ENCODE measurements at regions not wholly inside any gene's neighbourhood (a gene's known extent, or its start where the extent isn't known, plus 50 kb on each side); places are given as distances from the start of the nearest gene placed in this dataset.

DNA sequence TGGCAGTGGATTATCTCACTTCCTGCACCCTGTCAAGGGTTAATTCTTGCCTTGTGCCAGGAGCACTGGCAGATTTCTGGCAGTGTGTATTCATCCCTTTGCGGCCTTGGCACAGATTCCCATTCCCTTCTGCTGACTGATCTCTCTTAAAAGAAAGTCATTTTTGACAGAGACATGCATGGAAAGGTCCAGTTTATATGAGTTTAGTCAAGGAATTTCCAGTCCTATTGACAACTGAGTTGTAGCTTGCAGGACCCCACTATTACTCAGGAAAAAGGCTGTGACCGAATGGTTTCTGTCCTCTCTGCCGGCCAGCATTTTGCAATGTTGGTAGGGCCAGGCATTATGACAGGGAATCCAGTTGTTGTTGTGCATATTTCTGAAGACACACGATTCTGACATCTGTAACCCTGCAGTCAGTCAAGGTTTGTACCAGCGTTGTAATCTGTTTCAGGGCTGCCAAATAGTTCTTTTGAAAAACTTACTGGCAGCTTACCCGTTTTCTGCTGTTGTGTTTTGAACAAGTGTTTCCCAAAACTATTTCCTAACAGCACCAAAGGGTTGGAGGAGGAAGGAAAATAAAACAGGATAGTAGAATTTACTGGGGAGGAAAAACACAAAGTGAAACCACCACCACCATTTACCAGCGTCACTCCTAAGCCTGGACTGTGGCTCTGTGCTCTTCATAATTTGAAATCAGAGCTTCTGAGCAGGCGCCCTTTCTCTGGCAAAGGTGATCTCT is 243.4 kb upstream of the KLF4 start:
- H4K20me1 ChIP-seq (ENCODE audit: control insufficient read depth, insufficient read depth, low read length, poor library complexity, severe bottlenecking), result no peaks in the 10 kb centered on the region
- ChIA-PET POLR2A (no interaction called here), CTCF (no interaction called here)
- H3K36me3 ChIP-seq (replicated peaks in 1 of 2; ENCODE audit: control extremely low read depth in 1 of 2, control insufficient read depth in 1 of 2, extremely low read depth in 1 of 2, insufficient read depth in 2 of 2, low read length in 1 of 2), result no peaks in the 10 kb centered on the region
- no peak overlapping the region for H3K4me2 ChIP-seq (replicated peaks; ENCODE audit: low read depth, low read length, poor library complexity, severe bottlenecking)
- no peak for TF ChIP-seq EZH2 (IDR thresholded peaks at IDR 0.05; ENCODE audit: borderline replicate concordance, insufficient read depth, low read depth, low read length, poor library complexity, severe bottlenecking)
- TF ChIP-seq, protein P1, sequence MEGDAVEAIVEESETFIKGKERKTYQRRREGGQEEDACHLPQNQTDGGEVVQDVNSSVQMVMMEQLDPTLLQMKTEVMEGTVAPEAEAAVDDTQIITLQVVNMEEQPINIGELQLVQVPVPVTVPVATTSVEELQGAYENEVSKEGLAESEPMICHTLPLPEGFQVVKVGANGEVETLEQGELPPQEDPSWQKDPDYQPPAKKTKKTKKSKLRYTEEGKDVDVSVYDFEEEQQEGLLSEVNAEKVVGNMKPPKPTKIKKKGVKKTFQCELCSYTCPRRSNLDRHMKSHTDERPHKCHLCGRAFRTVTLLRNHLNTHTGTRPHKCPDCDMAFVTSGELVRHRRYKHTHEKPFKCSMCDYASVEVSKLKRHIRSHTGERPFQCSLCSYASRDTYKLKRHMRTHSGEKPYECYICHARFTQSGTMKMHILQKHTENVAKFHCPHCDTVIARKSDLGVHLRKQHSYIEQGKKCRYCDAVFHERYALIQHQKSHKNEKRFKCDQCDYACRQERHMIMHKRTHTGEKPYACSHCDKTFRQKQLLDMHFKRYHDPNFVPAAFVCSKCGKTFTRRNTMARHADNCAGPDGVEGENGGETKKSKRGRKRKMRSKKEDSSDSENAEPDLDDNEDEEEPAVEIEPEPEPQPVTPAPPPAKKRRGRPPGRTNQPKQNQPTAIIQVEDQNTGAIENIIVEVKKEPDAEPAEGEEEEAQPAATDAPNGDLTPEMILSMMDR (IDR thresholded peaks at IDR 0.05), result no peak
- WGBS (ENCODE audit: insufficient coverage), result 96% methylated on average over 5 of the region's 8 CpGs
- Mint-ChIP-seq H3K27me3 (no peaks in the 10 kb centered on the region), H3K4me1 (no peaks in the 10 kb centered on the region), H3K9me3 (ENCODE audit: insufficient read depth) (no peaks in the 10 kb centered on the region), H3K4me3 (no peak overlapping the region), H3K27ac (no peak overlapping the region)
- no peaks in the 10 kb centered on the region for H3K4me1 ChIP-seq (ENCODE audit: control insufficient read depth in 2 of 2, insufficient read depth in 2 of 2, low read length in 2 of 2)
- no peak overlapping the region for H2AFZ ChIP-seq (ENCODE audit: insufficient read depth, low read depth, low read length, poor library complexity, severe bottlenecking)
- no peaks in the 10 kb centered on the region for H3K79me2 ChIP-seq (ENCODE audit: control insufficient read depth, insufficient read depth, low read length)
- H3K9me3 ChIP-seq (ENCODE audit: control extremely low read depth in 1 of 3, control insufficient read depth in 2 of 3, insufficient read depth in 1 of 3, low read length in 2 of 3), result no peaks in the 10 kb centered on the region
- no peak for ATAC-seq (ENCODE audit: low read depth)
- H3K27me3 ChIP-seq (replicated peaks in 1 of 4; ENCODE audit: control extremely low read depth in 1 of 4, control insufficient read depth in 3 of 4, insufficient read depth in 4 of 4, low read length in 3 of 4), result peaks cover 0 to 2% (median 0%) of the 10 kb centered on the region in 4 experiments
- H3K4me3 ChIP-seq (ENCODE audit: control extremely low read depth in 1 of 5, extremely low read depth in 1 of 5, insufficient read depth in 1 of 5, low read depth in 2 of 5, low read length in 4 of 5), result no peak overlapping the region
- no peak overlapping the region for H3K9ac ChIP-seq (ENCODE audit: low read length)
- intact Hi-C loops (cut with micrococcal nuclease), result no loop called here
- DNase-seq, result no peak
- H3K27ac ChIP-seq (ENCODE audit: low read length in 2 of 2), result no peak overlapping the region

DNA sequence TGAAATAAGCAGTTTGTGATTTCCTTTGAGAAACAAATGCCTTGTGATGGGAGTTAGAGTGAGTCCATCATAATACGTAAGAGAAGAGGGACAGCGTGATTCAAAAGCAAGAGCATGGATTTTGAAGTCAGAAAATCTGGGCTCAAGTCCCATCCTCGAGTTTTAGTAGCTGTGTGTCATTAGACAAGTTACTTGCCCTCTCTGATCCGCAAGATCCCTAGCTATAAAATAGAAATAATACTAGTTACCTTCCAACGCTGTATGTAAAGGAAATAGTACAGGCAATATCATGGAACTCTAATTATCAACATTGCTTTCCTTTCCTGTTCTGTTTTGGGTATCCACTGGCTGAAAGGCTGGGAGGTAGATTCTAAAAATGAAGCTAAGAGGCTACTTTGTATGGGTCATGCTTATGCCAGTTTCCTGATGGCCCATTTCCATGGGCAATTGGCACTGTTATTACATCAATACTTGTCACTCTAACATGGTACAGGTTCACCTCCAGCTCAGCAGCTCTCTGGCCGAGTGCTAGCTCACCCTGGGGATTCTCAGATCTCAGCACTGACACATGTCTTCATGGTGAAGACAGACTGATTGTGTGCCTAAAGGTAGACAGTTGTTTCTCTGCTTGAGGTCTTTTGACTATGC is 241.7 kb upstream of the KLF4 start:
- Mint-ChIP-seq H3K4me1 (no peaks in the 10 kb centered on the region), H3K9me3 (ENCODE audit: insufficient read depth) (no peaks in the 10 kb centered on the region), H3K27ac (no peak overlapping the region), H3K4me3 (no peak overlapping the region), H3K27me3 (no peaks in the 10 kb centered on the region)
- intact Hi-C loops (cut with micrococcal nuclease), result no loop called here
- Histone ChIP-seq H2AFZ (ENCODE audit: insufficient read depth, low read depth, low read length, poor library complexity, severe bottlenecking) (no peak overlapping the region), H3K4me1 (ENCODE audit: control insufficient read depth in 2 of 2, insufficient read depth in 2 of 2, low read length in 2 of 2) (no peaks in the 10 kb centered on the region), H3K36me3 (replicated peaks in 1 of 2; ENCODE audit: control extremely low read depth in 1 of 2, control insufficient read depth in 1 of 2, extremely low read depth in 1 of 2, insufficient read depth in 2 of 2, low read length in 1 of 2) (no peaks in the 10 kb centered on the region), H3K27ac (ENCODE audit: low read length in 2 of 2) (no peak overlapping the region), H3K4me3 (ENCODE audit: control extremely low read depth in 1 of 5, extremely low read depth in 1 of 5, insufficient read depth in 1 of 5, low read depth in 2 of 5, low read length in 4 of 5) (no peak overlapping the region), H3K79me2 (ENCODE audit: control insufficient read depth, insufficient read depth, low read length) (no peaks in the 10 kb centered on the region), H3K9ac (ENCODE audit: low read length) (no peak overlapping the region), H4K20me1 (ENCODE audit: control insufficient read depth, insufficient read depth, low read length, poor library complexity, severe bottlenecking) (no peaks in the 10 kb centered on the region), H3K9me3 (ENCODE audit: control extremely low read depth in 1 of 3, control insufficient read depth in 2 of 3, insufficient read depth in 1 of 3, low read length in 2 of 3) (no peaks in the 10 kb centered on the region), H3K4me2 (replicated peaks; ENCODE audit: low read depth, low read length, poor library complexity, severe bottlenecking) (no peak overlapping the region), H3K27me3 (replicated peaks in 1 of 4; ENCODE audit: control extremely low read depth in 1 of 4, control insufficient read depth in 3 of 4, insufficient read depth in 4 of 4, low read length in 3 of 4) (peaks cover 0 to 2% (median 0%) of the 10 kb centered on the region in 4 experiments)
- ChIA-PET CTCF (no interaction called here), POLR2A (no interaction called here)
- DNase-seq, result no peak
- TF ChIP-seq EZH2 (IDR thresholded peaks at IDR 0.05; ENCODE audit: borderline replicate concordance, insufficient read depth, low read depth, low read length, poor library complexity, severe bottlenecking), result no peak
- TF ChIP-seq, protein P1 (IDR thresholded peaks at IDR 0.05), result no peak
- no peak for ATAC-seq (ENCODE audit: low read depth)
- 83% methylated on average over 1 of the region's 6 CpGs for WGBS (ENCODE audit: insufficient coverage)

Measured in B cell (primary cell).